Testis (tissue), 2 donors: ENCODE measurements at regions not wholly inside any gene's neighbourhood (a gene's known extent, or its start where the extent isn't known, plus 50 kb on each side); places are given as distances from the start of the nearest gene placed in this dataset.

Experiments
- DNase-seq: peaks from one replicate; pipeline ENCODE4 v3.0.0-alpha.2; 2019
- H3K27ac ChIP-seq, 2 donors: fragments of 200-600 bp; sonication (generic); one replicate each; pipeline ENCODE4 v1.5.1; 2019
- H3K27me3 ChIP-seq: fragments of 200-600 bp; sonication (generic); one replicate; pipeline ENCODE4 v1.5.1; 2019
- H3K36me3 ChIP-seq: fragments of 200-600 bp; sonication (generic); one replicate; pipeline ENCODE4 v1.5.1; 2017; ENCODE audit warnings: low read depth; ENCODE audit errors: missing control alignments
- H3K4me1 ChIP-seq: fragments of 200-600 bp; sonication (generic); one replicate; pipeline ENCODE4 v1.5.1; 2019
- H3K4me3 ChIP-seq, 2 donors: fragments of 200-600 bp; sonication (generic); one replicate each; pipeline ENCODE4 v1.5.1; 2017 to 2019
- H3K9me3 ChIP-seq: fragments of 200-600 bp; sonication (generic); one replicate; pipeline ENCODE4 v1.5.1; 2017
- CTCF ChIP-seq, 3 experiments: fragments of 450-650 bp in 2 of 3; fragments of 200-600 bp in 1 of 3; sonication (generic) in 1 of 3; IDR thresholded peaks; one replicate each; pipeline ENCODE4 v1.5.1; 2016 to 2019; ENCODE audit warnings: antibody characterized with exemption in 3 of 3, mild to moderate bottlenecking in 2 of 3, moderate library complexity in 1 of 3
- POLR2A ChIP-seq: fragments of 450-650 bp; IDR thresholded peaks from one replicate; pipeline ENCODE4 v1.6.1; 2017; ENCODE audit warnings: antibody characterized with exemption, mild to moderate bottlenecking, moderate library complexity
- WGBS, 2 donors: methylation state at CpG; one replicate each; pipeline ENCODE4 v1.1.5; 2018; 5-methylcytosine and 5-hydroxymethylcytosine counted together
- intact Hi-C: fragments of 100-400 bp; cut with DNase I; formaldehyde crosslinking; loops from one replicate; pipeline ENCODE4 v1.15.1; 2023; ENCODE audit warnings: low total_unique reads

GRCh38 chr12:115806000-115806399 lies 471.5 kb downstream of the MED13L start:
- Histone ChIP-seq H3K36me3 (no peaks in the 10 kb centered on the region), H3K27ac (no peak overlapping the region), H3K4me3 (no peak overlapping the region), H3K9me3 (no peaks in the 10 kb centered on the region), H3K4me1 (no peaks in the 10 kb centered on the region), H3K27me3 (no peaks in the 10 kb centered on the region)
- TF ChIP-seq CTCF (IDR thresholded peaks at IDR 0.05), result no peak
- no peak for TF ChIP-seq POLR2A
- 81 to 88% methylated on average over 3 of the region's 3 CpGs for WGBS, 2 donors
- no peak for DNase-seq
- intact Hi-C loops, result no loop called here

GRCh38 chr12:115802767-115803166 lies 474.7 kb downstream of the MED13L start:
- no peak for TF ChIP-seq POLR2A
- no peak for DNase-seq
- intact Hi-C loops, result no loop called here
- no peak overlapping the region for H3K27ac ChIP-seq
- 84 to 92% methylated on average over 3 of the region's 3 CpGs for WGBS, 2 donors
- no peaks in the 10 kb centered on the region for H3K27me3 ChIP-seq
- H3K4me1 ChIP-seq, result no peaks in the 10 kb centered on the region
- H3K36me3 ChIP-seq, result no peaks in the 10 kb centered on the region
- no peak overlapping the region for H3K4me3 ChIP-seq
- H3K9me3 ChIP-seq, result no peaks in the 10 kb centered on the region

- 46 to 47% methylated on average over 3 of the region's 3 CpGs for WGBS, 2 donors
- no peak for TF ChIP-seq CTCF (IDR thresholded peaks at IDR 0.05)
- TF ChIP-seq POLR2A, result no peak
- no peaks in the 10 kb centered on the region for H3K27me3 ChIP-seq
These were observed 475.6 kb downstream of the MED13L start for GRCh38 chr12:115801871-115802270.

GRCh38 chr12:115799610-115800009 lies 477.9 kb downstream of the MED13L start:
- Histone ChIP-seq H3K27me3 (no peaks in the 10 kb centered on the region), H3K27ac (no peak overlapping the region), H3K9me3 (no peaks in the 10 kb centered on the region), H3K4me3 (no peak overlapping the region), H3K4me1 (no peaks in the 10 kb centered on the region), H3K36me3 (no peaks in the 10 kb centered on the region)
- intact Hi-C loops, result no loop called here
- WGBS, 2 donors, result 90% methylated on average over 4 of the region's 4 CpGs
- no peak for DNase-seq
- no peak for TF ChIP-seq CTCF (IDR thresholded peaks at IDR 0.05)
- no peak for TF ChIP-seq POLR2A

More at GRCh38 chr12:115801871-115802270, 475.6 kb downstream of the MED13L start:
- Histone ChIP-seq H3K27ac (no peak overlapping the region), H3K36me3 (no peaks in the 10 kb centered on the region), H3K4me1 (no peaks in the 10 kb centered on the region), H3K9me3 (no peaks in the 10 kb centered on the region), H3K4me3 (no peak overlapping the region)
- intact Hi-C loops, result no loop called here
- DNase-seq, result no peak

- DNase-seq, result no peak
- Histone ChIP-seq H3K9me3 (no peaks in the 10 kb centered on the region), H3K27me3 (no peaks in the 10 kb centered on the region), H3K27ac (no peak overlapping the region), H3K4me3 (no peak overlapping the region), H3K4me1 (no peaks in the 10 kb centered on the region), H3K36me3 (no peaks in the 10 kb centered on the region)
- 69 to 87% methylated on average over 4 of the region's 4 CpGs for WGBS, 2 donors
- no peak for TF ChIP-seq CTCF (IDR thresholded peaks at IDR 0.05)
- no peak for TF ChIP-seq POLR2A
- intact Hi-C loops, result no loop called here
These were observed 479.1 kb downstream of the MED13L start for GRCh38 chr12:115798309-115798917.
